Forelimb muscle (tissue), 1 donor: ENCODE measurements at regions not wholly inside any gene's neighbourhood (a gene's known extent, or its start where the extent isn't known, plus 50 kb on each side); places are given as distances from the start of the nearest gene placed in this dataset.
"Not testable (repeated sequence)": the region's sequence is repeated elsewhere in the genome, so short reads cannot be mapped to it uniquely, and the experiment has no call there.

Source experiments
- DNase-seq: peaks from one replicate; pipeline ENCODE4 v3.0.0-alpha.2; 2013; ENCODE audit warnings: low read depth

DNA sequence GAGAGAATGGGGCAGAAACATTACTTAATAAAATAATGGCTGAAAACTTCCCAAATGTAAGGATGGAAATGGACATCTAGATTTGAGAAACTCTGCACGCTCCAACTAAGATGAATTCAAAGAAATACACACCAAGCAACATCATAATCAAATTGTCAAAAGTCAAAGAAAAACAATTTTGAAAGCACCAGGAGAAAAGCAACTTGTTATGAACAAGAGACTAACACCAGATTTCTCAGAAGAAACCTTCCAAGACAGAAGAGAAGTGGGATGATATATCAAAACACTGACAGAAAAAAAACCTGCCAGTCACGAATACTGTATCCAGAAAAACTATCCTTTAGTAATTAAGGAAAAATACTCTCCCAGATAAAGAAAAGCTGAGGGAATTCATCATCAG, 208.6 kb upstream of the SAMSN1 start:
- DNase-seq, result no peak

DNA sequence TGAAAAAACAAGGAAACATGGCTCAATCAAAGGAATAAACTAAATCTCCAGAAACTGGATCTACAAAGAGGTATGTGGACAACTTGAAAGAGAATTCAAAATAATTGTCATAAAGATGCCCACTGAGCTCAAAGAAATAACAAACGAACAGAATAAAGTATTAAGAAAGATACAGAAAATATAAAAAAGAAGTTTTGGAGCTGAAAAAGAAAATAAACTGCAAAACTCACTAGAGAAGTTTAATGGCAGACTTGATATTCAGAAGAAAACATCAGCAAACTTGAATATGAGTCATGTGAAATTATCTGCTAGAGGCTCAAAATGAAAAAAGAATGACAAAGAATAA, 208.1 kb upstream of the SAMSN1 start:
- DNase-seq, result no peak

DNA sequence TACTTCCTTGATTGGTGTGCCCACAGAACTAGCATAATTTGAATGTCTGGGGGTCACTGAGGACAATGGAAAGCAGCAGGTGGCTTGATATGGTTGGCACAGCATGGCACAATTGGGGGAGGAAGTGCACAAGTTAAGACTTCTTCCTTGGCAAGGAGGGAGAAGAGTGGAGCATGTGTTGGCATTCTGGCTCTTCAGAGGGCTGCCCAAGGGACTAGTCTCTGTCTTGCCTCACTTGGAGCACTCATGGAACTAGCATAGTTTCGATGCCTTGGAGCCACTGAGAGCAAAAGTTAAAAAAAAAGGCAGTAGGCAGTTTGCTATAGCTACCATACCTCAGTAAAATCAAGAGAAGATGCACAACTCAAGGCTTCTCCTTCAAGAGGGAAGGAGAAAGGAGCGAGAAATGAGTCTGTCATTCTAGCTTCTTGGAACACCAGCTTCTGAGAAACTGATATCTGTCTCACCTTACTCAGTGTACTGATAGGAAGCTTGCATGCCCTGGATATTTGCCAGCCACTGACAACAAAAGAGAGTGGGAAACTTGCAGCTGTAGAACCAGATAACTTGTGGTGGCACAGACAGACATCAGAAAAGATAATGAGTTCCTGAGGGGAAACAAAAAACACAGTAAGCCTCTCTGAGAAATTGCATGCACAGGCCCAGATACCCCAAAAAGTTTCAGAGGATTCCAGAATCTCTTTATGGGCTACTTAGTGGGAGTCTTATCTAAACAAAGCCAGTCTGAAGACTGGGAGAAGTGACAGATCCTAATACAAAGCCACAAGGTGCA, 207.5 kb upstream of the SAMSN1 start:
- DNase-seq, result no peak

DNA sequence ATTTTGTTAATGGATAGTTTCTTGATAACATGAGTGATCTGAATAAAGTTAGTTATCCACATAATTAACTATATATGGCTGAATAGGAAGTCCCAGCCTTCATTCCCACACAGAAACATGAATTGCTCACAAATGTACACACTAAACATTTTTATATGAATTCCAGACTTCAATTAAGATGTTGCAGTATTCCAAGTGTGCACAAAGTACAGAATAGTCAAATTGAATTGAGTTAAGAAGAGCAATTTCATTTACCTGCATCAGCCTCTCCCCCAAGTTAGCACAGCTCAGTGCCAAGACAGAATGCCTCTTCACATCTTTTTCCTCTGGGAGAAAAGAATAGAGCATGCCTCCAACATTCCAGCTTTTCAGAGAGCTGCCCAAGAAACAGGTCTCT, 207.0 kb upstream of the SAMSN1 start:
- no peak for DNase-seq

DNA sequence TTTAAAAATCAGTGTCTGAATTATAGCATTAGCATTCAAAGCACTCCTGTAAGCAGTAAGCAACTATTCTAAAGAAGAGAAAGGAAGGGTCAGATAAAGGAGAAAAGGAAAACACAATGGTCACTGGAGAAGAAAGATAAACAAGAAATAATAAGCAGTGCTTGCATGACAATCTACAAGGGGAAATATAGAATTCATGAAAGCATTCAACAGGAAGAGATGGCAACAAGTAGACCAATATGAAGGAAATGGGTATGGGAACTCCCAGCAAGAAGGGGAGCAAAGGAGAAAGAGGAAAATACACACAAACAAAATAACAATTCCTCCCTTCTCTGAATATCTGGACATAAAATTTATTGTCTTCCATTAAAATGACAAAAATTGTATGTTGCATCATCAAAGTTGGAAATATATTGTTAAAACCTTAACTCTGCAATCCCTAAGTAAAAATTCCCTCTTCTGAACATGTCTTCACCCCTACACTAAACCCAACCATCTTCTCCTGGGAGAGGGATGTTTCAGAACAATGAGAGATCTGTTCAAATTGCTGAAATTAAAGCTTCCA, 206.3 kb upstream of the SAMSN1 start:
- DNase-seq, result no peak

DNA sequence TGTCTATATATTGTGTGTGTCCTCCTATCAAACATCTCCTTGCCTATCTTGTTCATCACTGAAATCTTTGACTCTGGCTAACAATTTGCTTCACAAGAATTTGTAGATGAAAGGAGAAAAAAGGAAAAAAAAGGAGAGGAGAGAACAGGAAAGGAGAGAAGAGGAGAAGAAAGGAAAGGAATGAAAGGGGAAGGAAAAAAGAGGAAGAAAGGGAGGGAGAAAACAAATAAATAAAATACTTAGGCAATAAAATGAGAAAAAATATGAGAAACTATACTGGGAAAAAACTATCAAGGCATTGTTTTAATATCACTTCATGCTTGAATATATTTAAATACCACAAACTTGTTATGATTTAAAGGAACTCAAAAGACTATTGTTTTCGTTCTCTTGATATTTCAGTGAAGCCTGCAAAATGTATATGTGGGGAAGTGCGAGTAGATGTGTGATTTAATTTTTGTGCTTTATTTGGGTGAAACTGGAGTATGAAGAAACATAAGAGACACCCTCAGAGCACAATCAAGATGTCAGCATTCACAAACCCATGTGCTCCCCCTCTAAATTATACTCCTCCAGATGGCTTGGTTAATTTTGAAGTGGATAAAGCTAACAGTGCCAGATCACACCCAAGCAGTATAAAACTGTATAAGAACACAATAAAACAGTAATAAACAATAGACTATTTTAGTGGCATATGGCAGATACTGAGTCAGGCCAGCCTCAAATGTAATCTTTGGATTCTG, 205.7 kb upstream of the SAMSN1 start:
- no peak for DNase-seq

DNA sequence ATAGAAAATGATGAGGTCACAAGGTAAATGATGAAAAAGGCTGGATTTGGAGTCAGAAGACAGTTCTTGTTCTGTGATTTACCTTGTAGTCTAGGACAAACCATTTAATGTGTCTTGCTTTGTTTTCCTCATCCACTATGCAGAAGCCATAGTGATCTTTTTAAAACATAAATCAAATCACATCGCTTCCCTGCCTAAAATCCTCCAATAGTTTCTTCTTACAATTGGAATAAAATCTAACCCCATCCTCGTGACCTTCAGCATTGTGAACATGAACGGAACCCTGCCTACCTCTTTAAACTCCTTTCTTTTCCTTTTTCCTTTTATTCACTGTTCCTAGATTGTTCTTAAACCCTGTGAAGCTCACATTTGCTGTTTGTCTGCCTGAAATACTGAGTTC, 204.9 kb upstream of the SAMSN1 start:
- no peak for DNase-seq

DNA sequence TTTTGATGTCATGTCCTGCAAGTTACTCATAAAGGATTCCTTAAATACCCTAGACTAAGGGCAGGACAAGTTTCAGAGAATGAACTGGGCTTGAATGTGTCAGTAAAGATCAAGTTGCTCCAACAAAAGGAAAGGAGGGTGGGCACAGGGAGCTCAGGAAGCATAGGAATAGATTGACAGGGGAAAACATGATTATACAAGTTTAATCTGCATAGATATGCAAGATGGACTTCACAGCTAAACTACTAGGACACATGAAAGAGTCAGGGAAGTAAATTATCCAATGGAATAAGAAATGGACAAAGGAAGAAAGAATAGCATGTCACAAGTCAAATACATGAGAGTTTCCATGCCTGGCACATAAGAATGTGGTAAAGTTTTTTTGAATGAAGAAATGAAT, 203.9 kb upstream of the SAMSN1 start:
- no peak for DNase-seq

DNA sequence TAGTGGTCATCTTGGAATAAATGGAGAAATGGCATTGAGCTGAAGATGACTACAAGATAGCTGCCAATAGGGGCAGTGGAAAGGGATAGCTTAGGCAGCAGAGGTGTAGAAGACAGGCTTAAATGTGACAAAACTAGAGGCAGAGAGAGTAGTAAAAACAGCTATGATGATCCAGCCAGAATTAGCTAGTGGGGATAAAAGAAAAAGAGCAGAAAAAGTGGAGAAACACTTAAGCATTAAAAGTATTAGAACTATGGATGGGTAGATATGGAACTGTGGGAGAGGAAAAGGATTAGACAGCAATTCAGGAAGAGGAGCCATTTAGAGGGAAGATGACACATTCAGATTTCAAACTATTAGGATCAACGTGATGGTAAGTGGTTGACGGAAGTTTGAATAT, 202.5 kb upstream of the SAMSN1 start:
- no peak for DNase-seq

DNA sequence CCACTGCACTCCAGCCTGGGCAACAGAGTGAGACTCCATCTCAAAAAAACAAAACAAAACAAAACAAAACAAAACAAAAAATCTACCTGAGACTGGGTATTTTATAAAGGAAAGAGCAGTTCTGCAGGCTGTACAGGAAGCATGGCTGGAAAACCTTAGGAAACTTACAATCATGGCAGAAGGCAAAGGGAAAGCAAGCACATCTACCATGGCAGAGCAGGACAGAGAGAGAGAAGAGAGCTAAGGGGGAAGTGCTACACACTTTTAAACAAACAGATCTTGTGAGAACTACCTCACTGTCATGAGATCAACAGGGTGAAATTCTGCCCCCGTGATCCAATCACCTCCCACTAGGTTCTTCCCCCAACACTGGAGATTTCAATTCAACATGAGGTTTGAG, 198.3 kb upstream of the SAMSN1 start:
- no peak for DNase-seq

DNA sequence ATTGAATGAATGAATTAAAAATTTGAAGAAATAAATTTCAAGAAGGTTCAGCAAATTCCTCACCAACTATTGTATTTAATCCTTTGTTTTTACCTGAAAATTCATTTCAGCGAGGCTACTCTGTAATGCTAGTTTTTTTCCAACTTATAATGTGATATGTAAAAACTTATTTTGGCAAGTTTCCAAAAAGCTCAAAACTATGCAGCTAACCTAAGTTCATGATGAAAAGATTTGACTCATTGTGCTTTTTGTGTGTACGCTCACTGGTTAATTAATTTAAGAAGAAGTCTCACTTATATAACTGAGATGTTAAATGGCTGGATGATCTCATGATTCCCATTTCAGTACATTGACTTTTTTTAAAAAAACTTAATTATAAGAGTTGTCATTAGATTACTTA, 196.0 kb upstream of the SAMSN1 start:
- no peak for DNase-seq

DNA sequence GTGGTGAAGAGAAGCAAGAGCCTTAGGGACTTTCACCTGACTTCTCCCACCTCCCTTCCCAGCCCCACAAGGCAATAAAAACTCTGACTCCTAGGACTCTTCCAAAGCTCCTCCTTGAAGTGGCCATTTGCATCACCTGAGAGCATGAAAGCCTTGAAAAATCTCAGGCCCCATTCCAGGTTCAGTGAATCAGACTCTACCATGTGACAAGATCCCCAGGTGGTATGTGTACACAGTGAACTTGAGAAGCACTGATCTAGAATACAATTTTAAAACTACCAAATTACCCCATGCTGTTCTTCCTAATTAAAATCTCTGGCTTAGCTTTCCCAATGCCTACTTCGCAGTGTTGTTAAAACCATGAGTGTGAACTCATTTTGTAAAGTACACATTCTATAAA, 195.1 kb upstream of the SAMSN1 start:
- DNase-seq, result no peak

DNA sequence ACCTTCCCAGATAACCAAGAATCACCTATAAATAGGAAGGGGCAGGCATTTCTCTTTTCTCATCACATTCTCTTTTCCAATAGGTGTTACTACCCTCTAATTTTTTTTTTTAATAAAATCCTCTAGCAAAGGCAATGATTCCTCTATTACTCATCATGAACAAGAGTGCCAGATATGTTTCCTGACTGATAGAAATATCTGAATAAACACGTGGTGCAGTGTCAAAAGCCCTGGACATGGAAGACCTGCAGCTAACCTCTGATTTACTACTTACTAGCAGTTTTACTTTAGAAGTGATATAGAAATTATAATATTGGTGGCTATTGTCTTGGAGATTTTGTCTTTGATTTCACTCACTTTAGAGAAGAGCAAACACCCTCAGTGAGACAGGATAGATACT, 194.6 kb upstream of the SAMSN1 start:
- DNase-seq, result no peak

DNA sequence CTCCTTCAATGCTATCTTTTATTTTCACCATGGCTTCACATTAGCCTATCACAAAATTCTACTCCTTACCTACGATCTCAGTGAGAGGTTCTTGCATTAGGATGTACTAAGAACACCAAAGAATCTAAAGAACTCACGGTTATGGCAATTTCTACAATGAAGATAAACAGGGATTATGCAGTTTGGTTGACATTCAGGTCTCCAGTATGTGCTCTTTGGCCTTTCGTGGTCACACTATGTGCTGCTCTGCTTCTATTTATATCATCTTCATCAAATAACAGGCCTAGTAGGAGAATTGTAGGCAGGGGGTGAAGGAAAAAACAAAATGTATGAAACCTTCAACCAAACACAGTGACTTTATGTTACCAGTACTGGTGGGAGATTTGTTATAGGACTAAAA, 194.0 kb upstream of the SAMSN1 start:
- no peak for DNase-seq

DNA sequence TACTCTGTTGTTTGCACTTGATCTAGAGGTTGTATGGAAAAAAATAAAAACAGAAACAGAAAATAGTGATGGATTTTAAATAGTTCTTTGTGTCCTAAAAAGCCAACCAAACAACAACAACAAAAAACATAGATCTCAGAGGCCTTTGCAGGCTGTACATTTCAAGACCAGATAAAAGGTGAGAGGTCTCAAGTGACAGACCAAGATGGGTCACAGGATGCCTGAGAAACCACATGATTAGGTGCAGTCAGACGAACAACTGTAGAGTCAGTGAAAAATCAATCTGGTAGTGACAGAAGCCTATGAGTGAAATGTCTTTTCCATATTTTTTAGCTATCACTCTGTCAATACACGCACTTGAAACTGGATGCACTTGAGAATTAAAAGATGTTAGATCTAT, 193.5 kb upstream of the SAMSN1 start:
- DNase-seq, result no peak

DNA sequence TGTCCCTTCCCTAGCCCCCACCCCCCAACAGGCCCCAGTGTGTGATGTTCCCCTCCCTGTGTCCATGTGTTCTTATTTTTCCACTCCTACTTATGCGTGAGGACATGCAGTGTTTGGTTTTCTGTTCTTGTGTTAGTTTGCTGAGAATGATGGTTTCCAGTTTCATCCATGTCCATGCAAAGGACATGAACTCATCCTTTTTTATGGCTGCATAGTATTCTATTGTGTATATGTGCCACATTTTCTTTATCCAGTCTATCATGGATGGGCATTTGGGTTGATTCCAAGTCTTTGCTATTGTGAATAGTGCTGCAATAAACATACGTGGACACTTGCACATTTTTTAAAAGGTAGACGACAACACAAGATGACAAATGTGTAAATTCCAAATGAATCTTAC, 192.5 kb upstream of the SAMSN1 start:
- DNase-seq, result not testable (repeated sequence)

DNA sequence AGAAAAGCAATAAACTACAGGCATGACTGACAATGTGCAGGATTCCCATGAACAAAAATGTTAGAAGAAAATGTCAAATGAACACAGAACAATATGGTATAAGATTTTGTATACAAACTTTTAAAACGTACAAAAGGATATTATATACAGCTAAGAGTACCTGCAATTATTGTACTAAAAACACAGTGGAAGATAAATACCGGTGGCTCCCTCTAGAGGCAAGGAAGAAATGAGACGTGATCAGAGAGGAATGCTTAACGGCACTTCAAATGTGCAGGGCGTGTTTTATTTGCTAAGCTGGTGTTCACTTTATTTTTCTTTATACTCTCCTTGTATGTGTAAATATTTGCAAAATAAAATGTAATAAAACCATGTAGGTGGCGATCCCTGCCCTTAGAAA, 191.8 kb upstream of the SAMSN1 start:
- peak; percentile 16 for DNase-seq

DNA sequence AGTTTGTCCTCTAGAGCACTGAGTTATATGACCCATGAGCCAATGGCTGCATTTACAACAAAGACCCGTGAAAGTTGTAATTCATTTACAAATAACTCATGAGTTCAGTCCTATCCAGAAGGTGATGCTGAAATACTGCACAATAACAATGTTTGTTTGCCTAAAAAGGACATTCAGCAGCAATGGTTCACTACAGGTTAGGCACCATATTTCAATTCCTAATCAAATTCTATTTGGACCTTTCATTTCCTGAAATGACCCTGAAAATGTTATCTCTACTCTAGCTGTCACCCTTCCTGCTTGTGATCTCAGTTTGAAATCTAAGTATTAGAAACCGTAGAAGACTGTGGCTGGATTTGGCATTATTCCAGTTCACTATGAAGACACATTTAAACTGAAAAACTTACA, 191.2 kb upstream of the SAMSN1 start:
- DNase-seq, result no peak

DNA sequence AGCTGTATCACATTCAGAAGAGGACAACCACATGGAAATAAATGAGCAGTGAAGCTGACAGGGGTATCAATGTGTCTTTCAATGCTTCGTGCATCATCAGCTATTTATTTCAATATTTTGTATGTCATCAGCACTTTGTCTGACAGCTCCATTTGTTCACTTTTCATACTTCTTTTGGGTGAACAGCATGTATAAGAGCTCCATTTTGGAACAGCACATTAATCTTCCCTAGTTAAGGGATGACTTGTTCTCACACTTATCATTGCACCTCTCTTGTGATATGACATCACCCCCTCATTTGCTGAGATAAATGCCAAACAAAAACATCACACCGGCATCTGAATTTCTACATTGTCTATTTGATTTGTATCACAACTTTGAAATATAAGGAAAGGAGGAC, 190.6 kb upstream of the SAMSN1 start:
- no peak for DNase-seq

DNA sequence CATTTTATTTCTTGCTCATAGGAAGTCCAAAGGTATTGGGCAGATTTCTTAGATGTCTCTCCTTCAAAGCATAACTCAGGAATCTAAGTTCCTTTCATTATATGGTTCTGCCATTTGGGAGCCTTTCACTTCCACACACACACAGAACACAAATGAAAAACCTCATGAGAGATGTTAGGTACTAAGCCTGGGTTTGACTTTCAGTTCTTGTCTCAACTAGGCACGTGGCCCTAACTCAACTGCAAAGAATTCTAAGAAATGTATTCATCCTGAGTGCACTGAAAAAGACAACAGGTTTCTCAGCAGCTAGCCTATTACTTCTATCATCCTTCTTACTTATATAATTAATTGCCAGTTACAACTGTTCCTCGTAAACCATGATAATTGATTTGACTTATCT, 190.0 kb upstream of the SAMSN1 start:
- no peak for DNase-seq

DNA sequence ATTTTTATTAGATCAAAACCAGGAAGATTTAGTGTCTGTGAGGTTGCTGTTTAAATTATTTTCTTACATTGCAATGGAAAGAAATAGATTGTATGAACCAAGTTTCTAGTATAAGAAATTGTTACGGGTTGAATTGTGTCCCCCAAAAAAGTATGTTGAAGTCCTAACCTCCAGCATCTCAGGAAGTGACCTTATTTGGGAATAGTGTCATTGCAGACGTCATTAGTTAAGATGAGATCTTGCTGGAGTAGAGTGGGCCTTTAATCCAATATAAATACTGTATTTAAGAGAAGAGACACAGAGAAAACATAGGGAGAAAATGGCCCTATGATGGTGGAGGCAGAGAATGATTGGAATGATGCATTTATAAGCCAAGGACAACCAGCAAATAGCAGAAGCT, 188.7 kb upstream of the SAMSN1 start:
- DNase-seq, result no peak

DNA sequence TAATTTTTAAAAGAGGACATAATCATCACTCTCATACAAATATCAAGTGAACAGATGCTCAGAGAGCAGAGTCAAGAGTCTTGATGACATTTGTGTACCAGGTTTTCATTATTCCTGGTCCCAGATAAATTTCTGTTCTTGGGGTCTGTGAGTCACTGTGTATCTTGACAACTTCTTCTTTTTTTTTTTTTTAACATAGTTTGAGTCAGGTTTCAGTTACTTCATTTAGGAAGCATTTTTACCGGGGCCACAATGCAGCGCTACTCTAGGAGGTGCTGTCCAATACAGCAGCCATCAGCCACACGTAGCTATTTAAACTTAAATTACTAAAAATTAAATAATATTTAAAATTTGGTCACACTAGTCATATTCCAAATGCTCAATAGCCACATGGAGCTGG, 188.1 kb upstream of the SAMSN1 start:
- no peak for DNase-seq

DNA sequence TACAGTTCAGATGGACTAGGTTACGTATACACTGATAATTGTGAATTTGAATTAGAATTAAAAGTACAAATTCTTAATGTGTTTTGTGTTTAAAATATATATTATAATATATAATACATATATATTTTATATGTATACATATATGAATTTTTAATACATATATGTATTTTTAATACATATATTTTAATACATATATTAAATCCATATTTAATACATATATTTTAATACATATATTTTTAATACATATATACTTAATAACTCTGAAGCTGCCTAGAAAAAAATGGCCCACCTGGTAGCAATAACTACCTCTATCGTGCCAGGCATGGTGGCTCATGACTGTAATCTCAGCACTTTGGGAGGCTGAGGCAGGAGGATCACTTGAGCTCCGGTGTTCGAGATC, 179.1 kb upstream of the SAMSN1 start:
- DNase-seq, result no peak
